Kidney glomerular epithelial cell (primary cell): ENCODE measurements at regions not wholly inside any gene's neighbourhood (a gene's known extent, or its start where the extent isn't known, plus 50 kb on each side); places are given as distances from the start of the nearest gene placed in this dataset.
"Not testable (repeated sequence)": the region's sequence is repeated elsewhere in the genome, so short reads cannot be mapped to it uniquely, and the experiment has no call there.

Experiments
- DNase-seq: peaks from one replicate; lab custom pipeline; 2025; lab: John Stamatoyannopoulos, UW

- DNase-seq: not testable (repeated sequence)
These were observed 62.2 kb upstream of the ANKRD55 start for GRCh38 chr5:56295311-56295710.

DNA sequence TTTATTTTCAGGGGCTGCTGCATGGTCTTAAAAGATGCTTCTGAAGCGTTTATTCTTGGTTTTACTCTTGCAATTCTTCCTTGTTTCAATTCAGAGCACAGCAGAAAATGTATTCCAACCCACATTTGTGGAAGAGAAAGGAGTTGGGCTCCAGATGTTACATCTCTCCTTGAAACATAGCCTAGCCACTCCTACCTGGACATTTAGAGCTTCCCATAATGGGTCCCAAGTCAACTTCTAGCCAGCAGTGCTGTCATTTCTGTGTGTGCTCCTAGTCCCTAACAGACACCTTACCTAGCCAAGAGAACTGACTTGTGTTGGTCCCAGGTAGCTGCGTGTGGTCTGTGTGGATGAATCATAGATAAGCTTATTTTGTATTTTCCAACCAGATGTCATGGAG, 61.2 kb upstream of the ANKRD55 start:
- no peak for DNase-seq

GRCh38 chr5:56292874-56293273, 59.7 kb upstream of the ANKRD55 start:
- not testable (repeated sequence) for DNase-seq

DNA sequence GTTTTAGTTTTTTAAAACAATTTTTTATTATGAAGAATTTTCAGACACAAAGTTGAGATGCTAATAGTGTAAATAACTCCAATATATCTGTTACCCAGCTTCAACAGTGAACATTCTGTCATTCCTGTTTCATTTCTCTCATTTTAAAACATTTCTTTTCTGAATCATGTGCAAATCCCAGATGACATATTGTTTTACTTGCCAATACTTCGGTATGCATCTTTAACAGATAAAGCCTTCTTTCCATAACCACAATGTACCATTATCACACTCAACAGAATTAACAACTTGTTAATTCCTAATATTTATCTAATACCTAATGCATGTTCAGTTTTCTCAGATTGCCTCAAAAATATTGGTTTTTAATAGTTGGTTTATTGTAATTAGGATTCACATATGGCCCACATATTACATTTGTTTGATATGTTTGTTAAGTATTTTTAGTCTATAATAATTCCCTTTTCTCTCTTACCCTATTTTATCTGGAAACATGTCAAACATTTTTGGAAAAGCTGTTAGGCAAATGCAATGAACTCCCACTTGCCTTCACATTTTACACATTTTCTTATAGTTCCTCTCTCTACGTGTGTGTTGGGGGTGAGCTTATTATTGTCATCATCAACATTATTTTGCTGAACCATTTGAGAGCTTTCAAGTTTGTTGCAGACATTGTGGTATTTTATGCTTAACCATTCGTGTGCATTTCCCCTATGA, 58.7 kb upstream of the ANKRD55 start:
- DNase-seq: no peak

GRCh38 chr5:56291079-56291643, 58.0 kb upstream of the ANKRD55 start:
- DNase-seq: no peak

DNA sequence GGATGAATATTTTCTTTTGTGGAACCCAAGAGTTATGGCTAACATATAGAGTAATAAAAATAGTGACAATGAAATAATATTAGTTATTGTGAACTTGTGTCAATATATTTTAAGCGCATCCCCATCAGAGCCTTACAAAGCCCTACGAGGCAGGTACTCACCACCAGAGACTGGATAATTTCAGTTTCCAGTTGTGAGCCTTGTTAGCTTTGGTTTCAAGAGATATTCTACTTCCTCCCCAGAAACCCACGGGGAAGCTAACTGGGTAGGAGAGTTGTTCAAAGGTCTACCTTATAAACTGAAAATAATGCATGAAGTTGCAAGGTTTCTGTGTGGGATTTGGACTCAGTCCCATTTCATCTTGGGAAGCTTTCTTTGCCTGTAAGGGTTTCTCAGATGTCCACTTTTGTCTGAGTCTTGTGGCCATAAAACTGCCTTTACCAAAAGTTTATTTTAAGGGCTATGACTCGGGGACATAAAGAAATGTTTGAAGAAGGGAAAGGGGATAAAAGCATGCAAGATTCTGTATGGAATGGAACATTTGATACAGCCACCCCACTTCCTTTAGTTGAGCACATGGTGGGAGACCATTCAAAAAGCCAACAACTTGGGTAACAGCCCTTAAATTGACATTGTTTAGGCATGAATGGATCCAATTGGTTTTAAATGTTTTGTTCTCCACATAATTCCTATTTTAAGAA, 57.4 kb upstream of the ANKRD55 start:
- no peak for DNase-seq

DNA sequence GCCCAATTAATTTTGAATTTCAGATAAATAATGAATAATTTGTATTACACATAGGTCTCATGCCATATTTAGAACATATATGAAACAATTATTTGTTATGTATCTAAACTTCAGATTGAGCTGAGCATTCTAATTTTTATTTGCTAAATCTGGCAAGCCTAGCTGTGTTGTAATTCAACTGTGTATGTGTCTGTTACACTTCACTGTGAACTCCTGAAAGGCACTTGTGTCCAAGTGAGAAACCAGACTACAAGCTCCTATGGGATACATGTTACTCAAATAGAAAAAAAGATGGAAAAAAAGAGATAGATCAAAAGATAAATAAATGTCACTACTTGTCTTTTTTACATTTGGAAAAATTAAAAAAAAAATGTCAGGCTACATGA, 56.5 kb upstream of the ANKRD55 start:
- no peak for DNase-seq

- DNase-seq: no peak
These were observed 55.9 kb upstream of the ANKRD55 start for GRCh38 chr5:56288873-56289601.

DNA sequence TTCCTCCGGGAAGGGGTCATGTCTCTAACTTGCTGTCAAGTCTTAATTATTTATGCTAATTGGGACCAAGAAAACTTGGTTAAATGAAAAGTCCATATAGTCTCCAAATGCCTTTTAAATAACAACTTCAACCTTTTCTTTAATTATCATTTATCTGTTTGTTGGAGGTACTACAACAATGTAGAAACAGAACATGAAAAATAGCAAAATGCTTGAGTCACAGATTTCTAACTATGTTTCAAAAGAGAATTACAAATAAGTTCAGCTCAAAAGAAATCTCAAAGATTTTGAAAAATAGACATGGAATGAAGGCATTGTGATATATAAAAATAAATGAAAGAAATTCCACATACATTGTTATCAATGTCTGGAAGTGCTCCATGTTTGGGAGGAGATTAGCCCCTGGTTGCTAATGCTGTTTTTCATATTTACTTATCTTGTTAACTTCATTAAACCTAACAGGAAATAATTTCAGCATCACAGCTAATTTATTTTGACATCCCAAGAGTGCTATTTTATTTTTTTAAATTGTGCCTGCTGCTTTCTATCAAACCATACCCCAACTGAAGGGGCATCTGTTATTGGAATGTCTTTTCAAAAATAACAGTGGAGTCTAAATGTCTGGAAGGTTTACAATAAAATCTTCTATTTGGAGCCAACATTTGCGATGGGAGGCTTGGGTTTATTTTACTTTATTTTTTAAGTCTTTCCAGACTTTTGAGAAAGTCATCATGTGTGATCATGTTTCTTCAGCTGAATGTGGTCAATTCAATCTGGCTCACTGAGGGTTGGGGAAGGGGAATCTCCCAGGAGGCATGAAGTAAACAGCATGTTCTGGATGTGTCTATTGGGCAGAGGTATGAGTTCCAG, 53.1 kb upstream of the ANKRD55 start:
- DNase-seq: no peak

GRCh38 chr5:56282951-56283350, 49.8 kb upstream of the ANKRD55 start:
- no peak for DNase-seq
